ENCODE measurements at regions not wholly inside any gene's neighbourhood (a gene's known extent, or its start where the extent isn't known, plus 50 kb on each side); places are given as distances from the start of the nearest gene placed in this dataset.
"Not testable (repeated sequence)": the region's sequence is repeated elsewhere in the genome, so short reads cannot be mapped to it uniquely, and the experiment has no call there.

GRCh38 chr7:113336838-113337237 is 218.5 kb upstream of the SMIM30 start:
- TF ChIP-seq CTCF, POLR2AphosphoS5 (IDR thresholded peaks at IDR 0.05): not testable (repeated sequence)

All from breast epithelium (tissue), 3 donors.